CD4-positive, alpha-beta T cell (primary cell): ENCODE measurements at regions not wholly inside any gene's neighbourhood (a gene's known extent, or its start where the extent isn't known, plus 50 kb on each side); places are given as distances from the start of the nearest gene placed in this dataset.

Experiments
- ATAC-seq: fragments of 200-7000 bp; cut with Tn5 transposase; one replicate; pipeline ENCODE4 v1.10.0; 2022; ENCODE audit warnings: mild to moderate bottlenecking; ENCODE audit not compliant: poor library complexity
- CTCF ChIA-PET: fragments of 350-600 bp; sonication (Branson Sonifier 250); formaldehyde crosslinking; loops from one replicate; lab custom pipeline; 2021; ENCODE audit warnings: antibody characterized with exemption, inconsistent platforms; lab: Charles Lee
- POLR2A ChIA-PET: fragments of 350-600 bp; sonication (Branson Sonifier 250); formaldehyde crosslinking; loops from one replicate; lab custom pipeline; 2021; ENCODE audit warnings: antibody characterized with exemption, inconsistent platforms; lab: Charles Lee
- DNase-seq, 14 experiments: peaks; one replicate each; pipeline ENCODE4 v3.0.0-alpha.2; 2013 to 2020; ENCODE audit warnings: mixed read lengths in 2 of 14
- H3K27ac ChIP-seq, 2 donors: one replicate each; pipeline versions ENCODE4 v1.5.1 to v1.7.0; 2013; ENCODE audit warnings: low read length in 2 of 2, low read depth in 1 of 2, mild to moderate bottlenecking in 1 of 2
- H3K27me3 ChIP-seq, 2 experiments: 1 replicate in 1 of 2; 2 replicates in 1 of 2; pipeline versions ENCODE4 v1.6.1 to v1.7.0; 2013; ENCODE audit warnings: low read length in 2 of 2, control low read depth in 1 of 2, mild to moderate bottlenecking in 1 of 2, moderate library complexity in 1 of 2; ENCODE audit not compliant: insufficient read depth in 2 of 2, control insufficient read depth in 1 of 2
- H3K36me3 ChIP-seq: one replicate; pipeline ENCODE4 v1.6.1; 2013; ENCODE audit warnings: low read length, control low read depth; ENCODE audit not compliant: insufficient read depth
- H3K4me1 ChIP-seq: one replicate; pipeline ENCODE4 v1.6.1; 2013; ENCODE audit warnings: low read length, control low read depth; ENCODE audit not compliant: insufficient read depth
- H3K4me3 ChIP-seq: one replicate; pipeline ENCODE4 v1.5.1; 2013; ENCODE audit warnings: mild to moderate bottlenecking, low read length, moderate library complexity
- H3K9me3 ChIP-seq, 2 experiments: 1 replicate in 1 of 2; 2 replicates in 1 of 2; pipeline versions ENCODE4 v1.6.1 to v1.7.0; 2013; ENCODE audit warnings: low read length in 2 of 2, mild to moderate bottlenecking in 2 of 2, control low read depth in 1 of 2, moderate library complexity in 1 of 2; ENCODE audit not compliant: control insufficient read depth in 1 of 2, insufficient read depth in 1 of 2
- H3K27ac Mint-ChIP-seq: one replicate; pipeline ENCODE4 v1.8.0; 2020; ENCODE audit warnings: mixed read lengths
- H3K27me3 Mint-ChIP-seq: one replicate; pipeline ENCODE4 v1.8.0; 2021; ENCODE audit warnings: mixed read lengths
- H3K36me3 Mint-ChIP-seq: one replicate; pipeline ENCODE4 v1.8.0; 2021; ENCODE audit warnings: low read depth, mixed read lengths
- H3K4me1 Mint-ChIP-seq: one replicate; pipeline ENCODE4 v1.8.0; 2021; ENCODE audit warnings: low read depth, mixed read lengths
- H3K4me3 Mint-ChIP-seq: one replicate; pipeline ENCODE4 v1.8.0; 2020; ENCODE audit warnings: mild to moderate bottlenecking, mixed read lengths
- H3K9me3 Mint-ChIP-seq: one replicate; pipeline ENCODE4 v1.8.0; 2020; ENCODE audit warnings: mixed read lengths
- CTCF ChIP-seq: fragments of 200-600 bp; IDR thresholded peaks from one replicate; pipeline ENCODE4 v1.8.0; 2022; ENCODE audit warnings: antibody characterized with exemption, mild to moderate bottlenecking
- intact Hi-C, 2 experiments: fragments of 100-400 bp; cut with DNase I in 1 of 2; cut with micrococcal nuclease in 1 of 2; formaldehyde crosslinking; loops; one replicate each; pipeline versions ENCODE4 v1.15.1 to v1.9.0; 2023 to 2025; cut with DNase I, micrococcal nuclease

GRCh38 chr15:70580286-70580685 is 183.1 kb downstream of the UACA start:
- no peak overlapping the region for H3K27ac Mint-ChIP-seq
- Histone ChIP-seq H3K4me3 (no peak overlapping the region), H3K27me3 (no peaks in the 10 kb centered on the region), H3K9me3 (no peaks in the 10 kb centered on the region), H3K4me1 (peaks cover 8% of the 10 kb centered on the region), H3K36me3 (no peaks in the 10 kb centered on the region), H3K27ac (no peak overlapping the region)
- no peaks in the 10 kb centered on the region for H3K9me3 Mint-ChIP-seq
- ATAC-seq = no peak
- intact Hi-C loops = loop anchor here (5.0 to 10.0 kb wide), 5 partner anchors 118 to 1103 kb away; no protein-coding TSS in a partner anchor
- no peaks in the 10 kb centered on the region for H3K36me3 Mint-ChIP-seq
- no peak overlapping the region for H3K4me3 Mint-ChIP-seq
- CTCF ChIA-PET = interaction anchor here (0.6 kb wide), 1 partner anchor 29 kb away, joined by 3 read pairs; no protein-coding TSS in a partner anchor
- POLR2A ChIA-PET = no interaction called here
- H3K4me1 Mint-ChIP-seq = peaks cover 16% of the 10 kb centered on the region
- no peak for TF ChIP-seq CTCF
- no peak for DNase-seq
- no peaks in the 10 kb centered on the region for H3K27me3 Mint-ChIP-seq

- no peak for ATAC-seq
- POLR2A ChIA-PET = interaction anchor here (1.1 kb wide), 1 partner anchor 20 kb away, joined by 3 read pairs; no protein-coding TSS in a partner anchor
- no peak for TF ChIP-seq CTCF
- Mint-ChIP-seq H3K36me3 (no peaks in the 10 kb centered on the region), H3K27me3 (no peaks in the 10 kb centered on the region), H3K9me3 (no peaks in the 10 kb centered on the region), H3K27ac (no peak overlapping the region), H3K4me1 (peaks cover 15% of the 10 kb centered on the region), H3K4me3 (no peak overlapping the region)
- Histone ChIP-seq H3K4me3 (no peak overlapping the region), H3K27me3 (no peaks in the 10 kb centered on the region), H3K36me3 (no peaks in the 10 kb centered on the region), H3K27ac (no peak overlapping the region), H3K9me3 (no peaks in the 10 kb centered on the region), H3K4me1 (peaks cover 3% of the 10 kb centered on the region)
- DNase-seq = no peak
- CTCF ChIA-PET = no interaction called here
- intact Hi-C loops = loop anchor here (5.0 to 10.0 kb wide), 5 partner anchors 117 to 1102 kb away; no protein-coding TSS in a partner anchor
Observed at GRCh38 chr15:70579766-70580165, 183.6 kb downstream of the UACA start.

GRCh38 chr15:70578196-70578595 is 185.2 kb downstream of the UACA start:
- Mint-ChIP-seq H3K27ac (no peak overlapping the region), H3K4me1 (peaks cover 5% of the 10 kb centered on the region), H3K27me3 (no peaks in the 10 kb centered on the region), H3K36me3 (no peaks in the 10 kb centered on the region), H3K9me3 (peaks cover 2% of the 10 kb centered on the region), H3K4me3 (no peak overlapping the region)
- intact Hi-C loops = no loop called here
- TF ChIP-seq CTCF = no peak
- Histone ChIP-seq H3K27ac (no peak overlapping the region), H3K27me3 (no peaks in the 10 kb centered on the region), H3K4me3 (no peak overlapping the region), H3K36me3 (no peaks in the 10 kb centered on the region), H3K4me1 (peaks cover 3% of the 10 kb centered on the region), H3K9me3 (peaks cover 0 to 5% of the 10 kb centered on the region in 2 experiments)
- no peak for ATAC-seq
- ChIA-PET POLR2A (no interaction called here), CTCF (no interaction called here)
- DNase-seq = no peak
